ENCODE measurements at regions not wholly inside any gene's neighbourhood (a gene's known extent, or its start where the extent isn't known, plus 50 kb on each side); places are given as distances from the start of the nearest gene placed in this dataset.

DNA sequence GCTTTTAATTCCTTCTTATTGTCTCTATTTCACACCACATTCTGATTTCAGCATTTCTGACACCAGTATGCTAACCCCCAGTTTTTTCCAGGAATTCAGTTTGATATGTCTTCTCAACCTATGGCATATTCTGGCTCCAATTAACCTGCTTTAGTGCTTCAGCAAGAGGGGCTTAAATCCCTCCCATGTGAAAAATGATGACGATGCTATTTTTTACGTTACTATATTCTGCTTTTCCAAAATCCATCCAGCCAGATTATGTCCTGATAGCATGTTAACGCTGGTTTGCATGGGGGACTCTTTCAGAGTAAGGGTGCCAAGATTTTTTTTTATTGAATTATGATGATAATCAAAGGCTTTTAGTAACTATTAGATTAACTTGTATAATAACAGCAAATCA is 163.3 kb upstream of the ADAMTS5 start:
- DNase-seq (no peak), FAIRE-seq (no peak)
- Histone ChIP-seq H3K4me3 (ENCODE audit: low read depth in 1 of 3, low read length in 3 of 3) (no peak overlapping the region), H3K36me3 (ENCODE audit: control insufficient read depth in 3 of 3, insufficient read depth in 2 of 3, low read depth in 1 of 3, low read length in 3 of 3) (no peaks in the 10 kb centered on the region), H3K4me1 (ENCODE audit: control insufficient read depth in 3 of 3, insufficient read depth in 2 of 3, low read depth in 1 of 3, low read length in 2 of 3) (no peaks in the 10 kb centered on the region), H3K9me3 (ENCODE audit: control insufficient read depth in 2 of 2, insufficient read depth in 1 of 2, low read depth in 1 of 2, low read length in 1 of 2) (no peaks in the 10 kb centered on the region), H3K27me3 (ENCODE audit: control insufficient read depth in 3 of 3, insufficient read depth in 3 of 3, low read length in 3 of 3) (no peaks in the 10 kb centered on the region), H3K27ac (ENCODE audit: low read depth in 1 of 3, low read length in 2 of 3) (no peak overlapping the region)
- WGBS, 3 donors = 75 to 89% (median 75%) methylated on average over 3 of the region's 3 CpGs

DNA sequence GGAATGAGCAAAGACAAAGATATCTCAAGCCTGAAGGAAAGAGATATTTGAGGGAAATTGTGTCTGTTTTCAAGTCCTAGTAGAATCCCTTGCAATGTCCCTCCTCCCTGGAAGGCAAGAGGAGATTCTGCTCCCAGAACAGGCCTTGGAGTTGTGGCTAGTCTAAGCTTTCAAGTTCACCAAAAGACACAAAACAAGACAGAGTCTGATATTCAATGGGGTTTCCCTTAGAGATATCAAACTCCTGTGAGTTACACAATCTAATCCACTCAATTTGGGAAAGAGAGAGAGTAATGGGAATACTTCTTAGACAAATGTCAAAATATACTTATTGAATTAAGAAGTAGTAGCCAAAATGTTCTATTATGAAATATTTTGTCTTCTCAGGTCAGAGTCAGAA is 162.8 kb upstream of the ADAMTS5 start:
- Histone ChIP-seq H3K27me3 (ENCODE audit: control insufficient read depth in 3 of 3, insufficient read depth in 3 of 3, low read length in 3 of 3) (no peaks in the 10 kb centered on the region), H3K4me3 (ENCODE audit: low read depth in 1 of 3, low read length in 3 of 3) (no peak overlapping the region), H3K4me1 (ENCODE audit: control insufficient read depth in 3 of 3, insufficient read depth in 2 of 3, low read depth in 1 of 3, low read length in 2 of 3) (no peaks in the 10 kb centered on the region), H3K9me3 (ENCODE audit: control insufficient read depth in 2 of 2, insufficient read depth in 1 of 2, low read depth in 1 of 2, low read length in 1 of 2) (no peaks in the 10 kb centered on the region), H3K27ac (ENCODE audit: low read depth in 1 of 3, low read length in 2 of 3) (no peak overlapping the region), H3K36me3 (ENCODE audit: control insufficient read depth in 3 of 3, insufficient read depth in 2 of 3, low read depth in 1 of 3, low read length in 3 of 3) (no peaks in the 10 kb centered on the region)
- FAIRE-seq (no peak), DNase-seq (no peak)

DNA sequence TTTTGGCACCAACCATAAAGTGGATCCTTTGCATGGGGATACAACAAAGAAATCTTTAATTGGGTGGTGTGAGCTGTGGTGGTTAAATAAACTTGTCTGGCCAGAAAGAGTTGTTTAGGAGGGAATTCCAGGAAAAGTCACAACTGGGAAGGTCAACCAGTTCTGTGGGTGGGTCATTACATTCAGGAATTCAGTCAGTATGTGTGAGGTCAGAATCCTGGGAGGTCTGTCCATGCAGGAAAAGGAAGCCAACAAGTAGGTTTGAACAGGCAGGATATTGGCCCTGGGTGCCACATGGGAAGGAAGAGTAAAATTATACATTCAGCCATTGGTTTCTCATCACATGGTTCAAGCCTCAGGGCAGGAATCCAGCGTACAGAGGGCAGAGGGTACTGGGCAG is 162.3 kb upstream of the ADAMTS5 start:
- Histone ChIP-seq H3K27ac (ENCODE audit: low read depth in 1 of 3, low read length in 2 of 3) (no peak overlapping the region), H3K4me1 (ENCODE audit: control insufficient read depth in 3 of 3, insufficient read depth in 2 of 3, low read depth in 1 of 3, low read length in 2 of 3) (no peaks in the 10 kb centered on the region), H3K4me3 (ENCODE audit: low read depth in 1 of 3, low read length in 3 of 3) (no peak overlapping the region), H3K27me3 (ENCODE audit: control insufficient read depth in 3 of 3, insufficient read depth in 3 of 3, low read length in 3 of 3) (no peaks in the 10 kb centered on the region), H3K36me3 (ENCODE audit: control insufficient read depth in 3 of 3, insufficient read depth in 2 of 3, low read depth in 1 of 3, low read length in 3 of 3) (no peaks in the 10 kb centered on the region), H3K9me3 (ENCODE audit: control insufficient read depth in 2 of 2, insufficient read depth in 1 of 2, low read depth in 1 of 2, low read length in 1 of 2) (no peaks in the 10 kb centered on the region)
- FAIRE-seq (no peak), DNase-seq (no peak)
- 67 to 72% (median 70%) methylated on average over 1 of the region's 1 CpG for WGBS, 3 donors

DNA sequence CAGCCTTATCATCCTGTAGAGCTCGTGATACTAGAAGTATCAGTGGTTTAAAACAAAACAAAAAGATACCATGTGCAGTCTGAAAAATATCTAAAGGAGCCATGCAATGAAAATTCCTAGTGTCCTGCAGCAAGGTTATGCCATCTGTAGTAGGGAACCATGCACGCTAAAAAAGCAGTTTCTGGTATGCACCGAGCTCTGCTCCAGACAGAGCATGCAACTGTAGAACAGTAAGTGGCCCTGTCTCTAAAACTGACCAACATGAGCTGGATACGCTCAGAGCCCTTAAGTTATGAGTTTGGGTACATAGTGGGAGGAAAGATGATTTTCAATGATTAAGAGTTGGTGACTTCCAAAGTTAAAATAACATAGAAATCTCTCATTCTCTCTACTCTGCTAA is 159.3 kb upstream of the ADAMTS5 start:
- no peak overlapping the region for H3K4me3 ChIP-seq (ENCODE audit: low read depth in 1 of 3, low read length in 3 of 3)
- H3K27ac ChIP-seq (ENCODE audit: low read depth in 1 of 3, low read length in 2 of 3) = no peak overlapping the region
- FAIRE-seq = no peak
- H3K36me3 ChIP-seq (ENCODE audit: control insufficient read depth in 3 of 3, insufficient read depth in 2 of 3, low read depth in 1 of 3, low read length in 3 of 3) = no peaks in the 10 kb centered on the region
- H3K27me3 ChIP-seq (ENCODE audit: control insufficient read depth in 3 of 3, insufficient read depth in 3 of 3, low read length in 3 of 3) = no peaks in the 10 kb centered on the region
- DNase-seq = no peak
- H3K9me3 ChIP-seq (ENCODE audit: control insufficient read depth in 2 of 2, insufficient read depth in 1 of 2, low read depth in 1 of 2, low read length in 1 of 2) = no peaks in the 10 kb centered on the region
- 68 to 72% (median 71%) methylated on average over 4 of the region's 4 CpGs for WGBS, 3 donors
- no peaks in the 10 kb centered on the region for H3K4me1 ChIP-seq (ENCODE audit: control insufficient read depth in 3 of 3, insufficient read depth in 2 of 3, low read depth in 1 of 3, low read length in 2 of 3)

DNA sequence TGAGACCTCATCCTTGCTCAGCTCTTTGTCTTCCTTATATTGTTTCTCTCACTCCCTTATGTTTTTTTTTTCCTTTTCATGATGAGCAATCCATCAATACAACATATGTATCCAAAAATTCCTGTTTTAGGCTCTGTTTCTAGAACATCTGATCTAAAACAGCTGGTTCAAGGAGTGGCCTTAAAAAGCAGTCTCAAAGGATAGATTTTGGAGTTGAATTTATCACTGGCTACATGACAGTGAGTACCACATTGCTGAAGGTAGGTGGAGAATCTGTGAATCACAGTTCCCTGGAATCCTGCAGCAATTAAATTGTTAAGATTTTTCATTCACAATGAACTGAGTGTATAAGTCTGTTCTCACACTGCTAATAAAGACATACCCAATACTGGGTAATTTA is 155.8 kb upstream of the ADAMTS5 start:
- FAIRE-seq = no peak
- no peak for DNase-seq
- H3K27me3 ChIP-seq (ENCODE audit: control insufficient read depth in 3 of 3, insufficient read depth in 3 of 3, low read length in 3 of 3) = no peaks in the 10 kb centered on the region
- H3K36me3 ChIP-seq (ENCODE audit: control insufficient read depth in 3 of 3, insufficient read depth in 2 of 3, low read depth in 1 of 3, low read length in 3 of 3) = no peaks in the 10 kb centered on the region
- no peaks in the 10 kb centered on the region for H3K4me1 ChIP-seq (ENCODE audit: control insufficient read depth in 3 of 3, insufficient read depth in 2 of 3, low read depth in 1 of 3, low read length in 2 of 3)
- no peak overlapping the region for H3K4me3 ChIP-seq (ENCODE audit: low read depth in 1 of 3, low read length in 3 of 3)
- no peaks in the 10 kb centered on the region for H3K9me3 ChIP-seq (ENCODE audit: control insufficient read depth in 2 of 2, insufficient read depth in 1 of 2, low read depth in 1 of 2, low read length in 1 of 2)
- H3K27ac ChIP-seq (ENCODE audit: low read depth in 1 of 3, low read length in 2 of 3) = no peak overlapping the region

DNA sequence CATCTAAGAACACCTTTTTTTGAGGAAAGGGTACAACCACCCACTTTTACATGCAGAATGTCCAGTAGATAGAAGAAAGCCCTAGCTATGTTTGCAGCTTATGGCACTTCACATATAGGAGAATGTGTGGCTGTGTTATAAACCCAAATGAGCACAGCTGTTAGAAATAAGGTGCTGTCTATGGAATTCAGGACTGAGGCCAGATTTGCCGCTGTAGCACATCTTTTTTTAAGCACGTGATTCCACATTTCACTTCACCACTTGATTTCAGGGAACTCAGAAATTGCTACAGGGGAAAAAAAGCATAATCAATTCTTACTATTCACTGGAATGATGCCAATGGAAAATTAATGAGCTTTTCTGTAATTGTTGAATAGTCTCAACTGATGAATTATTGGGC is 147.2 kb upstream of the ADAMTS5 start:
- no peaks in the 10 kb centered on the region for H3K27me3 ChIP-seq (ENCODE audit: control insufficient read depth in 3 of 3, insufficient read depth in 3 of 3, low read length in 3 of 3)
- no peaks in the 10 kb centered on the region for H3K4me1 ChIP-seq (ENCODE audit: control insufficient read depth in 3 of 3, insufficient read depth in 2 of 3, low read depth in 1 of 3, low read length in 2 of 3)
- no peaks in the 10 kb centered on the region for H3K36me3 ChIP-seq (ENCODE audit: control insufficient read depth in 3 of 3, insufficient read depth in 2 of 3, low read depth in 1 of 3, low read length in 3 of 3)
- FAIRE-seq (no peak), DNase-seq (no peak)
- H3K4me3 ChIP-seq (ENCODE audit: low read depth in 1 of 3, low read length in 3 of 3) = no peak overlapping the region
- no peaks in the 10 kb centered on the region for H3K9me3 ChIP-seq (ENCODE audit: control insufficient read depth in 2 of 2, insufficient read depth in 1 of 2, low read depth in 1 of 2, low read length in 1 of 2)
- H3K27ac ChIP-seq (ENCODE audit: low read depth in 1 of 3, low read length in 2 of 3) = no peak overlapping the region
- 76 to 82% (median 81%) methylated on average over 2 of the region's 2 CpGs for WGBS, 3 donors

DNA sequence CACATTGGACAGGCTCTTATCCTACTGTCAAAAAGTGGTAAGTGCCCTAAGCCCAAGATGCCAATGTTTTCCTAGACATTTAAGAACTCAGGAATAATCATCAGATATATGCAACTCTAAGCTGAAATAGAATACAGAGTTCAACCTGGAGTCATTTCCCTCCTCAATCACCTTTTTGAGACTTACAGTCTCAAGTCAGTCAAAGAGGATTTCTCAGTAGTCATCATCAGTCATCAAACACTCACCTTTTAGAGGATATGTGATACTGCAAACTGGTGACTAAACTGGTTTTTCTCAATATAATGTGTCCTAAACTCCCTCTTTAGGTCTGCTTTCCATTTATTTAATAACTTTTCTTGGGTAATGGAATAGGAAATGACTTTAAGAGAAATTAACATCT is 145.3 kb upstream of the ADAMTS5 start:
- FAIRE-seq (no peak), DNase-seq (no peak)
- Histone ChIP-seq H3K4me3 (ENCODE audit: low read depth in 1 of 3, low read length in 3 of 3) (no peak overlapping the region), H3K9me3 (ENCODE audit: control insufficient read depth in 2 of 2, insufficient read depth in 1 of 2, low read depth in 1 of 2, low read length in 1 of 2) (no peaks in the 10 kb centered on the region), H3K27me3 (ENCODE audit: control insufficient read depth in 3 of 3, insufficient read depth in 3 of 3, low read length in 3 of 3) (no peaks in the 10 kb centered on the region), H3K4me1 (ENCODE audit: control insufficient read depth in 3 of 3, insufficient read depth in 2 of 3, low read depth in 1 of 3, low read length in 2 of 3) (no peaks in the 10 kb centered on the region), H3K36me3 (ENCODE audit: control insufficient read depth in 3 of 3, insufficient read depth in 2 of 3, low read depth in 1 of 3, low read length in 3 of 3) (no peaks in the 10 kb centered on the region), H3K27ac (ENCODE audit: low read depth in 1 of 3, low read length in 2 of 3) (no peak overlapping the region)

DNA sequence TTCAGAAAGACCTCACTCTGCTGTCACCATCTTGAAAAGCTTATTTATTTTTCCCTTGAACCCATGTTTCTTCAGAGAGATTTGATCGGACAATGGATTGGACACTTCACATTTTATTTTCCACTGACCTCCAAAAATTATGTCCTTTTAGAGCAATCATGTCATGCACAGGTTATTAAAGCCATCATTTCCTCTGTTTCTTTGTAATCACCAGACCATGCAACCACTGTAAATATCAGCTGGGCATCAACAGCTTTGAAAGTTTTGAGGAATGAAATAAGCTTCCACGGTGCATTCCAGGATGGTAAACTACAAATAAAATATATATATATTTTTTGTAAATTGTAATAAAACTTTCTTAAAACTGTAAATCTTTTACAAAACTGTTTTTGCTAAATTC is 144.1 kb upstream of the ADAMTS5 start:
- Histone ChIP-seq H3K27ac (ENCODE audit: low read depth in 1 of 3, low read length in 2 of 3) (no peak overlapping the region), H3K4me1 (ENCODE audit: control insufficient read depth in 3 of 3, insufficient read depth in 2 of 3, low read depth in 1 of 3, low read length in 2 of 3) (no peaks in the 10 kb centered on the region), H3K9me3 (ENCODE audit: control insufficient read depth in 2 of 2, insufficient read depth in 1 of 2, low read depth in 1 of 2, low read length in 1 of 2) (no peaks in the 10 kb centered on the region), H3K27me3 (ENCODE audit: control insufficient read depth in 3 of 3, insufficient read depth in 3 of 3, low read length in 3 of 3) (no peaks in the 10 kb centered on the region), H3K4me3 (ENCODE audit: low read depth in 1 of 3, low read length in 3 of 3) (no peak overlapping the region), H3K36me3 (ENCODE audit: control insufficient read depth in 3 of 3, insufficient read depth in 2 of 3, low read depth in 1 of 3, low read length in 3 of 3) (no peaks in the 10 kb centered on the region)
- FAIRE-seq (no peak), DNase-seq (no peak)
- WGBS, 3 donors = 46 to 76% (median 63%) methylated on average over 2 of the region's 2 CpGs

DNA sequence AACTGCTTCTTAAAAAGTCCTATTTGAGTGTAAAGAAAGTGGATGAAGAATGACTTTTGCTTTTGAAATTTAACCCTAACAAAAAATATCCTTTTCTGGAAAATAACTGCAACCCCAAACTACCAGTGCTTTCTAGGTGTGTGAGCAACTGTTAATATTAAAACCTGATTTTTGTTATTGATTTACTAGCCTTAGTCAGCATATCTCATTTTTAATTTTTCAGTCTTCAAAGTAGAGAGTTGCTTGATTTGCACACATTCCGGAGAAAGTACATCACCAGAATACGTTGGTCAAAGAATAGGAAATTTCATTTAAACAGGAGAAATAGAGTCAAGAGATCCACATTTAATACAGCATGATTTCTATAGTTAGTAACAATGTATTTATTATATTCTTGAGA is 141.8 kb upstream of the ADAMTS5 start:
- no peaks in the 10 kb centered on the region for H3K27me3 ChIP-seq (ENCODE audit: control insufficient read depth in 3 of 3, insufficient read depth in 3 of 3, low read length in 3 of 3)
- FAIRE-seq (no peak), DNase-seq (no peak)
- H3K36me3 ChIP-seq (ENCODE audit: control insufficient read depth in 3 of 3, insufficient read depth in 2 of 3, low read depth in 1 of 3, low read length in 3 of 3) = no peaks in the 10 kb centered on the region
- H3K4me3 ChIP-seq (ENCODE audit: low read depth in 1 of 3, low read length in 3 of 3) = no peak overlapping the region
- whole genome bisulfite sequencing, 3 donors = 42 to 86% (median 49%) methylated on average over 2 of the region's 2 CpGs
- no peaks in the 10 kb centered on the region for H3K4me1 ChIP-seq (ENCODE audit: control insufficient read depth in 3 of 3, insufficient read depth in 2 of 3, low read depth in 1 of 3, low read length in 2 of 3)
- no peaks in the 10 kb centered on the region for H3K9me3 ChIP-seq (ENCODE audit: control insufficient read depth in 2 of 2, insufficient read depth in 1 of 2, low read depth in 1 of 2, low read length in 1 of 2)
- H3K27ac ChIP-seq (ENCODE audit: low read depth in 1 of 3, low read length in 2 of 3) = no peak overlapping the region
